H1 (cell line): ENCODE measurements at regions not wholly inside any gene's neighbourhood (a gene's known extent, or its start where the extent isn't known, plus 50 kb on each side); places are given as distances from the start of the nearest gene placed in this dataset.

Source experiments
- CEBPB ChIP-seq: IDR thresholded peaks from 2 replicates; pipeline ENCODE4 v1.6.1; 2012; ENCODE audit warnings: low read depth, low read length
- SP1 ChIP-seq: IDR thresholded peaks from 2 replicates; pipeline ENCODE4 v1.6.1; 2011; ENCODE audit warnings: low read depth, low read length
- TF ChIP-seq, protein P1 (sequence below): fragments of 300-600 bp; sonication (generic); IDR thresholded peaks from 2 replicates; pipeline ENCODE4 v1.7.1; 2012; ENCODE audit warnings: low read length, moderate library complexity, mild to moderate bottlenecking, inconsistent platforms; ENCODE audit not compliant: insufficient replicate concordance

DNA sequence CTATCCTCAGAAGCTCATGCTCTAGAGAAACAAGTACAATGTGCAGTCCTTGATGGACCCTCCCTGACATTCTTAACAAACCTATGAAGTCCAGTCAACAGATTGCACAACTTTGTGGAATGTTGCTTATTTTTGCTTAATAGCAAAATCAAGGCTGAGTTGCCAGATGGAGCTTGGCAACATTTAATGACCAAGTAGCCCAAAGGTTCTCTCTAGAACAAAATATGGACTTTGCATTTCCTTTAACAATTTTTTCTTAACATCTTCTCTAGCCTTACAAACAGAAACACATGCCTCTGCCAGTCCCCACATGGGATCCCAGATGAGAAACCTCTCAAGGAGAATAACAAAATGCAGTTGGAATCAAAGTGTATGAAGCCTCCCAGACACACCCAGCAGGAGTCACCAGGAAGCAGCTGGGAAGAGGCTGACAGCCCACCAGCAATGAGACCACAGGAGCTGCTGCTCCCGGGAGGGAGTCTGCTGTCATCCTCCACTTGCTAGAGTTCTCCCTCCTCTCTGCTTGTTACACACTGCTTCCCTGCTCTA is 422.5 kb upstream of the CDIN1 start (continued):
- TF ChIP-seq, protein P1, sequence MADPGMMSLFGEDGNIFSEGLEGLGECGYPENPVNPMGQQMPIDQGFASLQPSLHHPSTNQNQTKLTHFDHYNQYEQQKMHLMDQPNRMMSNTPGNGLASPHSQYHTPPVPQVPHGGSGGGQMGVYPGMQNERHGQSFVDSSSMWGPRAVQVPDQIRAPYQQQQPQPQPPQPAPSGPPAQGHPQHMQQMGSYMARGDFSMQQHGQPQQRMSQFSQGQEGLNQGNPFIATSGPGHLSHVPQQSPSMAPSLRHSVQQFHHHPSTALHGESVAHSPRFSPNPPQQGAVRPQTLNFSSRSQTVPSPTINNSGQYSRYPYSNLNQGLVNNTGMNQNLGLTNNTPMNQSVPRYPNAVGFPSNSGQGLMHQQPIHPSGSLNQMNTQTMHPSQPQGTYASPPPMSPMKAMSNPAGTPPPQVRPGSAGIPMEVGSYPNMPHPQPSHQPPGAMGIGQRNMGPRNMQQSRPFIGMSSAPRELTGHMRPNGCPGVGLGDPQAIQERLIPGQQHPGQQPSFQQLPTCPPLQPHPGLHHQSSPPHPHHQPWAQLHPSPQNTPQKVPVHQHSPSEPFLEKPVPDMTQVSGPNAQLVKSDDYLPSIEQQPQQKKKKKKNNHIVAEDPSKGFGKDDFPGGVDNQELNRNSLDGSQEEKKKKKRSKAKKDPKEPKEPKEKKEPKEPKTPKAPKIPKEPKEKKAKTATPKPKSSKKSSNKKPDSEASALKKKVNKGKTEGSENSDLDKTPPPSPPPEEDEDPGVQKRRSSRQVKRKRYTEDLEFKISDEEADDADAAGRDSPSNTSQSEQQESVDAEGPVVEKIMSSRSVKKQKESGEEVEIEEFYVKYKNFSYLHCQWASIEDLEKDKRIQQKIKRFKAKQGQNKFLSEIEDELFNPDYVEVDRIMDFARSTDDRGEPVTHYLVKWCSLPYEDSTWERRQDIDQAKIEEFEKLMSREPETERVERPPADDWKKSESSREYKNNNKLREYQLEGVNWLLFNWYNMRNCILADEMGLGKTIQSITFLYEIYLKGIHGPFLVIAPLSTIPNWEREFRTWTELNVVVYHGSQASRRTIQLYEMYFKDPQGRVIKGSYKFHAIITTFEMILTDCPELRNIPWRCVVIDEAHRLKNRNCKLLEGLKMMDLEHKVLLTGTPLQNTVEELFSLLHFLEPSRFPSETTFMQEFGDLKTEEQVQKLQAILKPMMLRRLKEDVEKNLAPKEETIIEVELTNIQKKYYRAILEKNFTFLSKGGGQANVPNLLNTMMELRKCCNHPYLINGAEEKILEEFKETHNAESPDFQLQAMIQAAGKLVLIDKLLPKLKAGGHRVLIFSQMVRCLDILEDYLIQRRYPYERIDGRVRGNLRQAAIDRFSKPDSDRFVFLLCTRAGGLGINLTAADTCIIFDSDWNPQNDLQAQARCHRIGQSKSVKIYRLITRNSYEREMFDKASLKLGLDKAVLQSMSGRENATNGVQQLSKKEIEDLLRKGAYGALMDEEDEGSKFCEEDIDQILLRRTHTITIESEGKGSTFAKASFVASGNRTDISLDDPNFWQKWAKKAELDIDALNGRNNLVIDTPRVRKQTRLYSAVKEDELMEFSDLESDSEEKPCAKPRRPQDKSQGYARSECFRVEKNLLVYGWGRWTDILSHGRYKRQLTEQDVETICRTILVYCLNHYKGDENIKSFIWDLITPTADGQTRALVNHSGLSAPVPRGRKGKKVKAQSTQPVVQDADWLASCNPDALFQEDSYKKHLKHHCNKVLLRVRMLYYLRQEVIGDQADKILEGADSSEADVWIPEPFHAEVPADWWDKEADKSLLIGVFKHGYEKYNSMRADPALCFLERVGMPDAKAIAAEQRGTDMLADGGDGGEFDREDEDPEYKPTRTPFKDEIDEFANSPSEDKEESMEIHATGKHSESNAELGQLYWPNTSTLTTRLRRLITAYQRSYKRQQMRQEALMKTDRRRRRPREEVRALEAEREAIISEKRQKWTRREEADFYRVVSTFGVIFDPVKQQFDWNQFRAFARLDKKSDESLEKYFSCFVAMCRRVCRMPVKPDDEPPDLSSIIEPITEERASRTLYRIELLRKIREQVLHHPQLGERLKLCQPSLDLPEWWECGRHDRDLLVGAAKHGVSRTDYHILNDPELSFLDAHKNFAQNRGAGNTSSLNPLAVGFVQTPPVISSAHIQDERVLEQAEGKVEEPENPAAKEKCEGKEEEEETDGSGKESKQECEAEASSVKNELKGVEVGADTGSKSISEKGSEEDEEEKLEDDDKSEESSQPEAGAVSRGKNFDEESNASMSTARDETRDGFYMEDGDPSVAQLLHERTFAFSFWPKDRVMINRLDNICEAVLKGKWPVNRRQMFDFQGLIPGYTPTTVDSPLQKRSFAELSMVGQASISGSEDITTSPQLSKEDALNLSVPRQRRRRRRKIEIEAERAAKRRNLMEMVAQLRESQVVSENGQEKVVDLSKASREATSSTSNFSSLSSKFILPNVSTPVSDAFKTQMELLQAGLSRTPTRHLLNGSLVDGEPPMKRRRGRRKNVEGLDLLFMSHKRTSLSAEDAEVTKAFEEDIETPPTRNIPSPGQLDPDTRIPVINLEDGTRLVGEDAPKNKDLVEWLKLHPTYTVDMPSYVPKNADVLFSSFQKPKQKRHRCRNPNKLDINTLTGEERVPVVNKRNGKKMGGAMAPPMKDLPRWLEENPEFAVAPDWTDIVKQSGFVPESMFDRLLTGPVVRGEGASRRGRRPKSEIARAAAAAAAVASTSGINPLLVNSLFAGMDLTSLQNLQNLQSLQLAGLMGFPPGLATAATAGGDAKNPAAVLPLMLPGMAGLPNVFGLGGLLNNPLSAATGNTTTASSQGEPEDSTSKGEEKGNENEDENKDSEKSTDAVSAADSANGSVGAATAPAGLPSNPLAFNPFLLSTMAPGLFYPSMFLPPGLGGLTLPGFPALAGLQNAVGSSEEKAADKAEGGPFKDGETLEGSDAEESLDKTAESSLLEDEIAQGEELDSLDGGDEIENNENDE = no peak
- TF ChIP-seq CEBPB = 0 out of 2 replicates have a peak, but pooled peaks have one; percentile 29
- TF ChIP-seq SP1 = no peak
